ENCODE measurements at regions not wholly inside any gene's neighbourhood (a gene's known extent, or its start where the extent isn't known, plus 50 kb on each side); places are given as distances from the start of the nearest gene placed in this dataset.

DNA sequence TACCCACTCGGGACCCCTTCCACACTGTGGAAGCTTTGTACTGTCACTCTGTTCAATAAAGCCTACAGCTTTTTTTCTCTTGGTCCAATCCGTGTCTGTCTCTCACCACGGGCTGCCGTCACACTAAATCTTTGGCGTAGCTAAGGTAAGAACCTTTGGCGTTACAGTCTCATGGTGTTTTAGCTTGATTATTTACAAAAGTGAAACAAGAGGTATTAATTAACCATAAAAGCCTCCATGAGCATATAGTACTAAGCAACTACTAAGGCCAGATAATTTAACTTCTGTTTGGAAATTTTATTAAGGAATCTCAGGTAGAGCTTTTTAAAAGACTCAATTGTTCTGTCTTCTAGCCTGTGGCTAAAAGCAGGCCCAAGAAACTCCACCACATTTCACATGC lies 370.7 kb upstream of the TRPC7 start:
- TF ChIP-seq, protein P1, sequence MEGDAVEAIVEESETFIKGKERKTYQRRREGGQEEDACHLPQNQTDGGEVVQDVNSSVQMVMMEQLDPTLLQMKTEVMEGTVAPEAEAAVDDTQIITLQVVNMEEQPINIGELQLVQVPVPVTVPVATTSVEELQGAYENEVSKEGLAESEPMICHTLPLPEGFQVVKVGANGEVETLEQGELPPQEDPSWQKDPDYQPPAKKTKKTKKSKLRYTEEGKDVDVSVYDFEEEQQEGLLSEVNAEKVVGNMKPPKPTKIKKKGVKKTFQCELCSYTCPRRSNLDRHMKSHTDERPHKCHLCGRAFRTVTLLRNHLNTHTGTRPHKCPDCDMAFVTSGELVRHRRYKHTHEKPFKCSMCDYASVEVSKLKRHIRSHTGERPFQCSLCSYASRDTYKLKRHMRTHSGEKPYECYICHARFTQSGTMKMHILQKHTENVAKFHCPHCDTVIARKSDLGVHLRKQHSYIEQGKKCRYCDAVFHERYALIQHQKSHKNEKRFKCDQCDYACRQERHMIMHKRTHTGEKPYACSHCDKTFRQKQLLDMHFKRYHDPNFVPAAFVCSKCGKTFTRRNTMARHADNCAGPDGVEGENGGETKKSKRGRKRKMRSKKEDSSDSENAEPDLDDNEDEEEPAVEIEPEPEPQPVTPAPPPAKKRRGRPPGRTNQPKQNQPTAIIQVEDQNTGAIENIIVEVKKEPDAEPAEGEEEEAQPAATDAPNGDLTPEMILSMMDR (IDR thresholded peaks at IDR 0.05), result no peak
- TF ChIP-seq EP300 (IDR thresholded peaks at IDR 0.05), result no peak
